Panc1 (cell line): ENCODE measurements at regions not wholly inside any gene's neighbourhood (a gene's known extent, or its start where the extent isn't known, plus 50 kb on each side); places are given as distances from the start of the nearest gene placed in this dataset.

Source experiments
- ATAC-seq: fragments of 200-7000 bp; cut with Tn5 transposase; 2 replicates; pipeline ENCODE4 v1.9.1; 2020; ENCODE audit warnings: mild to moderate bottlenecking, moderate library complexity
- BruUV-seq: library from RNA; stranded (reverse); fragments of 400-500 nt; replicated peaks from 2 replicates; lab custom pipeline; 2021; lab: Mats Ljungman, UMichigan
- CTCF ChIA-PET: fragments of 300-600 bp; sonication (Branson Sonifier 250); formaldehyde crosslinking; loops from one replicate; lab custom pipeline; 2022; ENCODE audit warnings: antibody characterized with exemption; lab: Charles Lee
- POLR2A ChIA-PET: fragments of 300-600 bp; sonication (Branson Sonifier 250); formaldehyde crosslinking; loops from one replicate; lab custom pipeline; 2022; ENCODE audit warnings: antibody characterized with exemption; lab: Charles Lee
- DNase-seq: peaks from one replicate; pipeline ENCODE4 v3.0.0-alpha.2; 2010; ENCODE audit warnings: low read depth, low spot score
- H3K27ac ChIP-seq: 2 replicates; pipeline ENCODE4 v1.5.1; 2011; ENCODE audit warnings: mild to moderate bottlenecking, low read length, inconsistent platforms
- H3K27me3 ChIP-seq: fragments of 200-500 bp; sonication (Bioruptor generic); 2 replicates; pipeline ENCODE4 v1.6.0; 2014; ENCODE audit warnings: low read length, inconsistent platforms; ENCODE audit not compliant: control insufficient read depth, insufficient read depth
- H3K36me3 ChIP-seq: fragments of 200-500 bp; sonication (Bioruptor generic); 2 replicates; pipeline ENCODE4 v1.5.1; 2014; ENCODE audit warnings: inconsistent platforms, mild to moderate bottlenecking, low read length, moderate library complexity; ENCODE audit not compliant: control insufficient read depth, insufficient read depth
- H3K4me1 ChIP-seq: 2 replicates; pipeline ENCODE4 v1.5.1; 2011; ENCODE audit warnings: inconsistent platforms, mild to moderate bottlenecking, low read length, moderate library complexity; ENCODE audit not compliant: control insufficient read depth, insufficient read depth
- H3K4me3 ChIP-seq, 2 experiments: 2 replicates each; pipeline ENCODE4 v1.5.1; 2011 to 2012; ENCODE audit warnings: low read depth in 2 of 2, low read length in 2 of 2, mild to moderate bottlenecking in 2 of 2, inconsistent platforms in 1 of 2, moderate library complexity in 1 of 2
- H3K9me3 ChIP-seq: fragments of 200-500 bp; sonication (Bioruptor generic); 2 replicates; pipeline ENCODE4 v1.5.1; 2014; ENCODE audit warnings: low read depth, mild to moderate bottlenecking, inconsistent platforms, low read length, moderate library complexity; ENCODE audit not compliant: control insufficient read depth, insufficient read depth
- CTCF ChIP-seq: fragments of 450-650 bp; IDR thresholded peaks from 2 replicates; pipeline ENCODE4 v1.5.1; 2017; ENCODE audit warnings: mild to moderate bottlenecking
- POLR2AphosphoS5 ChIP-seq: IDR thresholded peaks from 2 replicates; pipeline ENCODE4 v1.6.1; 2012; ENCODE audit warnings: mild to moderate bottlenecking, low read depth, low read length, moderate library complexity
- SIN3A ChIP-seq: IDR thresholded peaks from 2 replicates; pipeline ENCODE4 v1.6.1; 2012; ENCODE audit warnings: low read depth, mild to moderate bottlenecking, low read length, moderate library complexity, borderline replicate concordance; ENCODE audit not compliant: insufficient read depth
- TCF7L2 ChIP-seq: IDR thresholded peaks from 2 replicates; pipeline ENCODE4 v1.6.1; 2011; ENCODE audit warnings: mild to moderate bottlenecking, low read depth, low read length, inconsistent platforms
- in situ Hi-C: cut with HindIII; loops from 2 replicates; pipeline ENCODE4 v1.10.0; 2016; ENCODE audit warnings: low sequenced_read_pairs, low pct_unique_long_range_greater_than_20kb
- intact Hi-C: fragments of 100-400 bp; cut with micrococcal nuclease; formaldehyde crosslinking; loops from one replicate; pipeline ENCODE4 v1.10.0; 2022; ENCODE audit not compliant: unreplicated experiment
- TF ChIP-seq, protein P1 (sequence below), 2 experiments: IDR thresholded peaks; 2 replicates each; pipeline ENCODE4 v1.6.1; 2011 to 2012; ENCODE audit warnings: low read depth in 2 of 2, control low read depth in 1 of 2, low read length in 1 of 2, mild to moderate bottlenecking in 1 of 2, moderate library complexity in 1 of 2; ENCODE audit not compliant: insufficient read depth in 1 of 2

GRCh38 chr15:96086164-96086563, 244.3 kb upstream of the NR2F2 start:
- ChIA-PET POLR2A (interaction anchor here (0.6 kb wide), 1 partner anchor 194 kb away, joined by 12 read pairs; no protein-coding TSS in a partner anchor), CTCF (no interaction called here)
- BruUV-seq = no TSS peak
- H3K4me3 ChIP-seq = no peak overlapping the region
- in situ Hi-C loops (no loop called here), intact Hi-C loops (no loop called here)
- no peak for TF ChIP-seq CTCF
- no peak for TF ChIP-seq POLR2AphosphoS5
- TF ChIP-seq, protein P1, sequence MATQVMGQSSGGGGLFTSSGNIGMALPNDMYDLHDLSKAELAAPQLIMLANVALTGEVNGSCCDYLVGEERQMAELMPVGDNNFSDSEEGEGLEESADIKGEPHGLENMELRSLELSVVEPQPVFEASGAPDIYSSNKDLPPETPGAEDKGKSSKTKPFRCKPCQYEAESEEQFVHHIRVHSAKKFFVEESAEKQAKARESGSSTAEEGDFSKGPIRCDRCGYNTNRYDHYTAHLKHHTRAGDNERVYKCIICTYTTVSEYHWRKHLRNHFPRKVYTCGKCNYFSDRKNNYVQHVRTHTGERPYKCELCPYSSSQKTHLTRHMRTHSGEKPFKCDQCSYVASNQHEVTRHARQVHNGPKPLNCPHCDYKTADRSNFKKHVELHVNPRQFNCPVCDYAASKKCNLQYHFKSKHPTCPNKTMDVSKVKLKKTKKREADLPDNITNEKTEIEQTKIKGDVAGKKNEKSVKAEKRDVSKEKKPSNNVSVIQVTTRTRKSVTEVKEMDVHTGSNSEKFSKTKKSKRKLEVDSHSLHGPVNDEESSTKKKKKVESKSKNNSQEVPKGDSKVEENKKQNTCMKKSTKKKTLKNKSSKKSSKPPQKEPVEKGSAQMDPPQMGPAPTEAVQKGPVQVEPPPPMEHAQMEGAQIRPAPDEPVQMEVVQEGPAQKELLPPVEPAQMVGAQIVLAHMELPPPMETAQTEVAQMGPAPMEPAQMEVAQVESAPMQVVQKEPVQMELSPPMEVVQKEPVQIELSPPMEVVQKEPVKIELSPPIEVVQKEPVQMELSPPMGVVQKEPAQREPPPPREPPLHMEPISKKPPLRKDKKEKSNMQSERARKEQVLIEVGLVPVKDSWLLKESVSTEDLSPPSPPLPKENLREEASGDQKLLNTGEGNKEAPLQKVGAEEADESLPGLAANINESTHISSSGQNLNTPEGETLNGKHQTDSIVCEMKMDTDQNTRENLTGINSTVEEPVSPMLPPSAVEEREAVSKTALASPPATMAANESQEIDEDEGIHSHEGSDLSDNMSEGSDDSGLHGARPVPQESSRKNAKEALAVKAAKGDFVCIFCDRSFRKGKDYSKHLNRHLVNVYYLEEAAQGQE (IDR thresholded peaks at IDR 0.05; ENCODE audit: insufficient read depth in 1 of 2, low read depth in 2 of 2, low read length in 1 of 2) = no peak
- TF ChIP-seq TCF7L2 = no peak
- TF ChIP-seq SIN3A = no peak
- H3K36me3 ChIP-seq = no peaks in the 10 kb centered on the region; the same call in 1 of the 2 replicates
- no peaks in the 10 kb centered on the region for H3K27me3 ChIP-seq
- no peak for ATAC-seq
- no peaks in the 10 kb centered on the region for H3K9me3 ChIP-seq
- no peak overlapping the region for H3K27ac ChIP-seq
- no peaks in the 10 kb centered on the region for H3K4me1 ChIP-seq
- DNase-seq = no peak

GRCh38 chr15:96087180-96087884, 243.2 kb upstream of the NR2F2 start:
- no peak overlapping the region for H3K4me3 ChIP-seq
- ChIA-PET CTCF (no interaction called here), POLR2A (no interaction called here)
- intact Hi-C loops (no loop called here), in situ Hi-C loops (no loop called here)
- no peak for ATAC-seq
- no peak for DNase-seq
- H3K27ac ChIP-seq = no peak overlapping the region
- H3K36me3 ChIP-seq = no peaks in the 10 kb centered on the region; the same call in 1 of the 2 replicates
- H3K27me3 ChIP-seq = no peaks in the 10 kb centered on the region
- no peak for TF ChIP-seq POLR2AphosphoS5
- no peak for TF ChIP-seq CTCF
- no peak for TF ChIP-seq TCF7L2
- TF ChIP-seq, protein P1 (IDR thresholded peaks at IDR 0.05; ENCODE audit: insufficient read depth in 1 of 2, low read depth in 2 of 2, low read length in 1 of 2) = no peak
- TF ChIP-seq SIN3A = no peak
- no peaks in the 10 kb centered on the region for H3K4me1 ChIP-seq
- no TSS peak for BruUV-seq
- no peaks in the 10 kb centered on the region for H3K9me3 ChIP-seq
